ENCODE measurements at regions not wholly inside any gene's neighbourhood (a gene's known extent, or its start where the extent isn't known, plus 50 kb on each side); places are given as distances from the start of the nearest gene placed in this dataset.
"Not testable (repeated sequence)": the region's sequence is repeated elsewhere in the genome, so short reads cannot be mapped to it uniquely, and the experiment has no call there.

DNA sequence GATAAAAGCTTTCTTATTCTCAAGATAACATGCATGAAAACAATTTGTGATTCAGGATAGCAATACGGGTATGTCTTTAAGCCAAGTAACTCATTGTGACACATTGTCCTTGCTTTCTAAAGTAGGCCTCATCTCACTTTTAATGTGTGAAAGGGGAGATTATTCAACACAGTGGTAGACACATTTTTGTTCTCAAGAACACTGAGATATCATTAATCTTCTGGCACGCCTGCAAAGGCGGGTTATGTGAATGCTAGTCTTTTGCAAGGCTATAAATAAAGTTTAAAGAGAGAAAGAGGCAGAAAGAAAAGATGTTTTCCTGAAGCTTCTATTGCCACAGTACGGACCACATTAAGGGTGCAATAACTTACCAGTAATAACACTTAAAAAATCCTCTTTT is 181.8 kb upstream of the MEF2C start:
- no peak for DNase-seq

DNA sequence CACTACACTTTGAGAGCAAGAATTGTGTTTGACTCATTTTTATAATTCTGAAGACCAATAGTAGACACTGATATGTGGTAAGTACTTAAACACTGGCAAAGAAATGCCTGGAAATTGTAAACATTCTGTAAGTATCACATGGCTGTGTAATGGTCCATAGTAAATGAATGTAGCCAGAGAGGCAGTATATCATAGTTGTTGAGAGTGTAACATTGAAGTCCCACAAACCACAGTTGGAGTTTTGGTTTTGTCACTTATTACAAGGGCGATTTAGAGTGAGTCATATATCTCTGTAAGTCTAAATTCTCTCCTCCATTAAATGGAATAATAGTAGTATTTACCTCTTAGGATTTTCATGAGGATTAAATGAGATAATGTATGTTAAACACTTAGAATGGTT is 181.1 kb upstream of the MEF2C start:
- DNase-seq: no peak

DNA sequence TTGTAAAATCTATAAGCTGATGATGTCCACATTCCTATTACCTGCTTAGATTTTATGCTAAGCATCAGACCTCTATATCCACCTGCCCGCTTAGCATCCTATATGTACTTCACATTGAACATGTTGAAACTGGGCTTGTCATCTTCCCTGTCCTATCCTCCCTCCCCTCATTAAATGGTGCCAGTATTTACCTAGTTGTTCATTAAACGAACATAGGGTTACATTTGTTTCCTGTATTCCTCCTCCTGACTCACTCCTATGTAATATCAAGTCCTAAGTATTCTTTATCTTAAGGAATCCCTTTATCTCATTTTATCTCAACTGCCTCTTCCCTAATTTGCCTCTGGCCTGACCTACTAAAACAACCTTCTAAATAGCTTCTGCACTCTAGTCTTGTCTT is 177.8 kb upstream of the MEF2C start:
- DNase-seq: no peak

DNA sequence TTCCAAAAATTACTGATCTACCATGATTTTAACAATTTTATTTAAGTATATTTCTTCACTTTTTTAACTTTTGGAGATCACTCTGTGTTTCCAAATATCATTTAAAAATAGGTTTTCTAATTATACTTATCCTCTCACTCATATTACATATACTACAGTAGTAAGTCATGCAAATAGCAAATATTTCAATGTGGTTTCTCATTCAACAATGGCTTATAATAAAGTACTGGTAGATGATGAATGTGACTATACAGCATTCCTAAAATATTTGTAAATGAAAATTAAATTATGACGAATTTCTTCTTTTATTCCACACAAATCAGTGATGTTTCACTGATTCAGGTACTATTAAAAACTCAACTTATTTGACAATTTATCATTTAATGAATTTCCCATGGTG is 176.3 kb upstream of the MEF2C start:
- no peak for DNase-seq

DNA sequence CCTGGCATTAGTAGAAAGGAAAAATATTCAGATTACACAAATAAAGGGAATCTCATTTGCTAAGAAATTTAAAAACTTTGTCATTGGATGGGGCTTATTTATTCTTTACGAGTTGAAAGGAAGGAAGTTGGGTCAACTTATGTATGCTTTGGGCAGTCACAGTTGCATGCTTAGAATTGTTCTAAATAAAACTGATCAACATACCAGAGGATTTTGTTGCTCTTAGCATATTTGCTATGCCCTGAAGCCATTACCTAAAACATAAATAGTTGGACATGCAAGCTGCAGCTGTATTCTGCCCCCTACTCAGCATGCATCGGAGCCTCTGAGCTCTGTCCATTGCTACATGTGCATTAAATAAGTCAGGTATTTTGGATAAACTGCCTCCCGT is 172.7 kb upstream of the MEF2C start:
- DNase-seq: no peak

DNA sequence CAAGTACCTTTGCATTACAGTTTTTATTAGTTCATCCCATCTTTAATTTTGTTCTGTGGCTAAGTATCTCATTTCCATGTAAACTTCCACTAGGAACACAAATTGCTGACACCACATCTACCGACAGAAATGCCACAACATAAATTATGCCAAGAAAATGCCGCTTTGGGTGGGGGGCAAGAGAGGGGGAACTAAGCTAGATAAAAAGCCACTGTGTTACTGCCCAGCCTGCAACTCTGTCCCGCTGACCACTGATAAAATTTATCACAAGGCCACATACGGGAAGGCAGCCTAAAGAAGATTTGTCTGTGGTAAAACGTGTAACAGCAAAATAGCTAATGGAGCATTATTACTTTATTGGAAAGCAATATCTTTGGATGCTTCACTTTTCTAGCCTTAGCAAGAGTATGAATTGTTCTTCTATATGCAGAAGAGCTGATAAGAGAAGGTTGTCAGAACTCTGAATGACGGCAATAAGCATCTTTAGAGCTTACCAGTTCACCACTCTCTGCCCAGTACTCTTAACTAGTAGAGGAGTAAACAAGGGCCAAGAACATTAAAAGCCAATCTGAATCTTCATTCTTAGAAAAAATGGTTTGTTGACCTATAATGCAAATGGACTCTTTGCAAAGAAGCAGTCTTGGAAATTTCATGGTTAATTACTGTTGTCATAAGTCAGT is 172.2 kb upstream of the MEF2C start:
- no peak for DNase-seq

DNA sequence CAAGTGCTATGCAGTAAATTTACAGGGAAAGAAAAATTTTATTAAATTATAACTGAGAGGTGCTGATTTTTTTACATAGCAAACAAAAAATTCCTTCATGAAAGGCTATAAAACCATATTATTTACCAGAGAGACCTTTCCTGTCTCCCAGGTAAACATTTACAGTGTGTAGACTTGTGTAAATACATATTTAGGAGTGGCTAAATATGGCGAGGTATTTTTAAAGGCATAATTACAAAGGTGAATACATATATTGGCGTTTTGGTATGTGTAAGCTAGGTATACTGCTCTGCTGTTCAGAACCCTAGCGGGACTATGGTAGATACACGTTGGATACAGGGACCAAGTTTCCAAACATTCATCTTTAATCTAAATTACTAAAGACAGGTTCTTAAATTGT is 170.6 kb upstream of the MEF2C start:
- DNase-seq: no peak

DNA sequence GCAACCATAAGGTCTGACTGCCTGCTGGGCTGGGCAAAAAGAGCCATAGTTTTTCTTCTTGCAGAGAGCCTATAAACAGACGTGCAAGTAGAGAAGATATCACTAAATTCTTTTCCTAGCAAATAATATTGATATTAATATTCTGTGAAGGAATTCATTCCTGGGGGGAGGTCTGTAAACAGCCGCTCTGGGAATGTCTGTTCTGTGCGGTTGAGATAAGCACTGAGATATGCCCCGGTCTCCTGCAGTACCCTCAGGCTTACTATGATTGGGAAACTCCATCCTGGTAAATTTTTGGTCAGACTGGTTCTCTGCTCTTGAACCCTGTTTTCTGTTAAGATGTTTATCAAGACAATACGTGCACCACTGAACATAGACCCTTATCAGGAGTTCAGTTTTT is 167.1 kb upstream of the MEF2C start:
- not testable (repeated sequence) for DNase-seq

DNA sequence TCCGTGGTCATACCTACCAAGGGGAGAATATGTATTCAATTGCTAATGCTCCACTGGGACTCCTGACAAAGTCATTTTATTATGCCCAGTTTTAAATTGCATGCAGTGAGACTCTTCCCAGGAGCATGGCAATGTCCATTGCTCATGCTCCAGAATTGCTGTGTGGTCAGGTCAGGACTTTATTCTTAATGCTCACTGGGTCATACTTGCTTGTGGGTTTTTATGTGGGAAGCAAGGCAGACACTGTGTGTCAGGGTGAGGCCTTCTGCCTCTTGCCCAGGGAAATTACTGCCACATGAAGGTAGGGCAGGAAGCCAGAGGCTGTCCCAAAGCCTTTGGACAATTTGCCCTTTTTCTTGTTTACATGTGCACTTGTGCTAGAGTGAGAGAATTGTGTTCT is 164.6 kb upstream of the MEF2C start:
- peak in 2 of 14 donors; percentile 4 to 8 for DNase-seq

DNA sequence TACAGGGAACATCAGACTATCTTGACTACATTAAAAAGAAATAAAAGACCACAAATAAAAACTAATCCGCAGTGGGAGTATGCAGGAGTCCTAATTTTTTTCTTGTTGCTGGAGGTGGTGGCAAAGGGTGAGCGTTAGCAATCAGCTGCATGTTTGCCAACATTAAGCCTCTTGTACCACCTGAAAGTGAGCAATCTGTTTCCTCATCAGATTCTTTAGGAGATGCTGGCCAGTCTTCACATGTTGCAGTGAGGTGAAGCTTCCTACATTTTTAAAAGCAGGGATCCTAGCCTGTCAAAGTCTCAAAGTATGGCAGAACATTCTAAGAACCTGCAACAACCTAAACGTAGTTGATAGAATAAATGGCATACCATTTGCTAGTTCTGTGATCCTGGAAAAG is 162.2 kb upstream of the MEF2C start:
- DNase-seq: no peak

DNA sequence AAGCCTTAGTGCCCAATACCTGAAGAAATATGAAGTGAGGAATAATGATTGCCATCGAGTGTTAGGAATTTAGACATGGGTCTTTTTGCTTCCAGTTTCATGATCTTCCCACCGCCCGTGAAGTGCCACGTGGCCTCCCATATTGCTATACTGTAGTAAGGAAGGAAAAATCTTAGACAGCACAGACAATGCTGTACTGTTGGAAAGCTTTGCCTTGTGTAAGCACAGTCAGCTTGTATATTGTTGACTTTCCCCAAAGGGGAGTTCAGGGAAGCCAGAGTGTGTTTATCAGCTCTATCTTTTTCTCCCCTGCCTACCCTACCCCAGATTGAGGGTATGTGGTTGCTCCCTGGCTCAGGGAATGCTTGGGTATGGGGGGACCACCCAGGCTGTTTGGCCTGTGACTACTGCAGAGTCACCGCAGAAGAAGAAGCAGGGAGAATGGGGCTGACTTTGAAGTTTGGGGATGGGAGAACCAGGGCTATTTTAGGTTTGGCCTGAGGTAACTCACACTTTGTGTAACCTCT is 161.8 kb upstream of the MEF2C start:
- no peak for DNase-seq

DNA sequence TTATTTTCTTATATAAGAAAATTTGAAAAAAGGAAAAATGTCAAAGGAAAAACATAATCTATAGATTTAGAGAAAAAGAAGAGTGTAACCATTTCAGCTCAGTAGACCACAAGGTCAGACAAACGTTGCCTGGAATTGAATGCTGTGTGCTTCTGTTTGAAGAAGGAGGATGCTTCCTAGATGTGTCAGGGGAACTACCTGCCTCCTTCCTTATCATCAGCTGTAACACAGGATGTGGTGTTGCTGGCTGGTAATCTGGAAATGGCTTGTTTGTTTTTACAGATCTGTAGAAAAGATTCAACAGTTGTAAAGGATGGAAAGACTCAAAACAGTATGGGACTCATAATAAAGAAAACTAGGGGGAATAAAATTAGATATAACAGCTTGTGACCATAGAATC is 160.7 kb upstream of the MEF2C start:
- DNase-seq: no peak

DNA sequence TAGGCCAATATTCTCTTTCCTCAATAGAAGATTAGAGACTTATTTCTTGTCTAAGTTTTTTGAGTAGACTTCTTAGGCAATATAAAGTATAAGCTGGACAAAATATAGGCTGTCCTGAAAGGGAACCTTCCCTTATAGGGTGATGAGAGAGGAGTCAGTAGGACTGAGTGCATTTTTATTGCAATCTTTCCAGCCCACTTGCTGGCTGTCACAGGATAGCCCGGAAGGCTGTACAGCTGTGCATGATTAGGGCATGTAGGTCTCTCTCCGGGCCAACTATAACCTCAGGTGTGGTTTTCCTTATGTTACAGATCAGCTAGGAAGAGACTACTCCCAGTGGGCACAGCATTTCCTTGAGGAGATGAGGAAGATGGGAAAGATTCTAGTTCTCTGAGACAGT is 159.8 kb upstream of the MEF2C start:
- no peak for DNase-seq

DNA sequence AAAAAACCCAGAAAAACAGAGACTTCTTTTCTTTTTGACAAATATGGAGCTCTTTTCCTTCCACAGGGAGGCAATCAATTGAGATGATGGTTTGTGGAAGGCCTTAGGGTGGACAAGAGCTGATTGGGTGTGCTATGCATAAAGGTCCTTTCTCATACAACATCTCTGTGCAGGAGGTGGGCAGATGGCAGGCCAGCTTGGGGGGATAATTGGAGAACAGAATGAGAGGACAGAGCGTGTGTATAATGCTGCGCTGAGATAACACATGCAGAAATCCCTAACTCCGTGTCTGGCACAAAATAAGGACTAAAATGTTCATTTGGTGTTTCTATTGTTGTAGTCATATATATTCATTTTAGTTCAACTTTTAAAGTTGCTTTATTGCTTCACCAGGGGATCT is 159.0 kb upstream of the MEF2C start:
- DNase-seq: no peak

DNA sequence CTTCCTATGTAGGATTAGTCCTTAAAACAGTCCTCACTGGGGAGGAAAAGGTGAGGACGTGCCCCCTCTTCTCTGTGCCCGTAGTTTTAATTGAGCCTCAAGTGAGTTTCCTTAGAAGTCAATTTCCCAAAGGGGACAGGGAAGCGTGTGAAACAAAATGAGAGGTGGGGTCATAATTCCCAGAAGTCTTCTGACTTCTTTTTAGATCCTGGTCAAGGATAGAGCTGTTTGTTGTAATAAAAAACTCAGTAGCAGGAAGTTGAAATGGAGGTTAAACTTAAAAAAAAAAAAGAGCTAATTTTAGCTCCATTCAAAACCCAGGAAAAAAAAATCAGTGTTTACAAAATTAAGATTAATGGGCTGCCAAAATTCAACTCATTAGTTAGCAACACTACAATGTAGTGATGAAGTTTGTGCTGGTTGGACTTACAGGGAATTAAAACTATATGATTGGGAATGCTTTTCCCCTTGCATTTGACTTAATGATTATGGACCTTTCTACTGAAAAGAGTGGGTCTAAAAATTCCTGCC is 158.3 kb upstream of the MEF2C start:
- DNase-seq: no peak

DNA sequence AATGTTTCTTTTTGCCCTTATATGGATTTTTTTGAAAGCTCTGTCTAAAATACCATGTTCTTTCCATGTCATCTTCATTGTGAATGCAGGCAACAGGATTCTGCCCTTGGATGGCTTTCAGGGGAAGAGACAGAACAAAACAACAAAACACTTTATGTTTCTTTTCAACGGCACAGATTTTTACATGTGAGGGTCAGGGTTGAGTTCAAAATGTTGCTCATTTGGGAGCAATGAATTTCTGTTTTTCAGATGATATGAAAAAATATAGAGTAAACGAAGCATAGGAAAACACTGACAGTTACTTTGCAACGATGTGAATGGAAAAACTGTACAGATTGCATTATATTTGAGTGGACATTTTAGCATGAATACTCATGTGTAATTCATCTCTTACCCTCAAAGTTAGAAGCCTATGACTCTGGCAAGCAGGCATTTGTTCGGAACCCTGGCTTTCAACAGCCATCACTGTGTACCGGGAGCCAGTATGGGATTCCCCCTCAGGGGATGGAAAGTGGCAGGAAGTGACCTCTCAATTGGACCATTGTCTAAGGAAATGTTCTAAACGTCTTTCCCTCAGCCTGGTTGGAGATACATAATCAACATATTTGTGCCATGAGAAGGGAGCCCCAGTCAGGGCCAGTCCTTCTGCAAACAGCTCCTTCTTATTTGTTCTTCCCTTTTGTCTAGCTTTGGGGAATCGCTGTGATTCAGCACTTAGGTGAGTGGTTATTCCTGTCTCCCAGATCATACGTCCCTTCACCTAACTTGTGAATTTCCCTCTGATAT is 153.9 kb upstream of the MEF2C start:
- DNase-seq: no peak

DNA sequence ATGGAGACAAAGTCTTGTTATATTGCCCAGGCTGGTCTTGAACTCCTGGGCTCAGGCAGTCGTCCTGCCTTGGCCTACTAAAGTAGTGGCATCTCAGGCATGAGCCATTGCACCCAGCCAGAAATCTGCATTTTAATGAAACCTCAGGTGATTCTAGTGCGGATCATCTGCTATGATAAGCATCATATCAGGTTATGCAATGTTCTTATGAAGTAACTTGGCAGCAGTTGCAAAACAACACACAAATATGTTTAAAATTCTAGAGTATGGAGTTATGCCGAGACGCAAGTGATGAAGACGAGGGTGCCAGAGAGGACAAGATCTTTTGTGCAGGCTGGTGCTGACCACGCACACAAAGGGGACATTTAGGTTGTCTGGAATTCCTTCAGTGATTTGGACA is 153.2 kb upstream of the MEF2C start:
- no peak for DNase-seq

DNA sequence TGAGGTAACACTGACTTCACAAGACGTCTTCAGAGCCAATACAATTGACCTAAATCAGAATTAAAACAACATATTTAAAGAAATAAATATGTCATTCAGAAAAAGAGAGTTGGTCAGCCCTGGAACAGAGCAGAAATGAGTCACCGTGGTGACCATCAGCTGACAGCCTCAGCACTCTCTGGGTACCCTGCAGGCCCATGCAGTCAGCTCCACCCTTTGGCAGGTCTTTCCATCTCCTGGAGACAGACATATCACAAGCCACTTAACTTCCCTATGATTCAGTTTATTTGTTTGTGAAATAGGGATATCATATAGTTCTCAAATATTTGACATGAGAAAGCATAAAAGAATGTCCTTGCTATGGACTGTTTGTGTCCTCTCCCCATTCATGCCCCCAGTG is 151.6 kb upstream of the MEF2C start:
- DNase-seq: no peak

DNA sequence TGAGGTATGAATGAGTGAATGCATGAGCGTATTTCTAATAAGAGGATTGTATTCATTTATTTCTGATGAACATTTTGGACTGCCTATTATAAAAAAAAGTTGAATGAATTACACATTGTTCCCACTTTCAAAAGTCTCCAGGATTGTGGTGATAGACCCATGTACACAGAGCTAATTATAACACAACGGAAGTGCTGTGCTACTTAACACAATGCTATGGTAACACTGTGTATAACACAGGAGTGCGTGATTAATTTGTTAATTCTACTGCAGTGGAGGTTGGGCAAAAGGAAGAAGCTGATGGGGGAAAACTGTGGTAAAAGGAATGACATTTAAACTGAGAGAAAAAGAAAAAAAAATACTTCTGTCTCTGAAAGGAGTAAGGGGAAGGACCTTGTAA is 147.8 kb upstream of the MEF2C start:
- DNase-seq: no peak

DNA sequence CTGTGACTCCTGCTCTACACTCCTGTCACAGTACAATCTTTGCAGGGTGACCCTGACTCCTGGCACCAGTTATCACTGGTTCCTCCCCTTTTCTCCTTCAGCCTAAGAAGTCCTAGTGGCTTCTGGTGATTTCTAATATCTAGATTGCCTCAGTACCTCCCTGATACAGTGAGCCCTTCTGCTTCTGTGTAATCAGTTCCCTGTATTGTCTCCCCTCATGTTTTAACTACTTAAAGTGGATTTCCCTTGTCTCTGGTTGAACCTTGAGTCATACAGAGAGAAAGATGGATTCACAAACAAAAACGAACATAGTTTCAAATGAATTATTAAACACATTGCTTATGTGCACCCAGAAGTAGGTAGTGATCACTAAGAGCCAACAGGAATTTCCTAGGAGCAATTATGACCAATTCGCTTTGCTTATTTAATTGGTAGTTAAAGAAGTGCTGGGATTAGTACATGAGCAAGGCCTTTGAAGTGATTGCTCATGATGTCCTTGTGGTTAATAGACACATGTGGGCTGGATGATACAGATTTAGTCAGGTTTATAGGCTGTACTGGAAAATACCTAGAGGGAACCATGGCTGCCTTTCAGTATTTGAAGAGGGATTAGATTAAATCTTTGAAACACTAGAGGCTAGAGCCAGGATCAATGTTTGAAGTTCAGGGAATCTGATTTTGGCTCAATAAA is 145.8 kb upstream of the MEF2C start:
- no peak for DNase-seq

DNA sequence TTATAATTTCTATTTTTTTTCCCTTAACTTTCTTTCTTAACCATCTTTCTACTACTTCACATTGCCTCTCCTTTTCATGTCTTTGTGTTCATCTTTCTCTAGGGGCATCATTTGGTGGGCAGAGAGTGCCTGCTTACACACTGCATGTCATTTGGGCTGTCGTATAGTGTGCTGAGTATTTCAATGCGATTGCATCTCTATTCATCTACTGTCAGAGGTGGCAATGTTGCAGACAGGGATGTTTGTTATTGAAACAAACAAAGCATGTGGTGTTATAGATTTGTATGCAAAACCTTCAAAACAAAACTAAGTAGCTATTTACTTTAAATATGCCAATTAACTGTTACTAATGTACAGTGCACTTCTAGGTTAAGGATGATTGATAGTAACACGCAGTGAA is 141.1 kb upstream of the MEF2C start:
- no peak for DNase-seq

DNA sequence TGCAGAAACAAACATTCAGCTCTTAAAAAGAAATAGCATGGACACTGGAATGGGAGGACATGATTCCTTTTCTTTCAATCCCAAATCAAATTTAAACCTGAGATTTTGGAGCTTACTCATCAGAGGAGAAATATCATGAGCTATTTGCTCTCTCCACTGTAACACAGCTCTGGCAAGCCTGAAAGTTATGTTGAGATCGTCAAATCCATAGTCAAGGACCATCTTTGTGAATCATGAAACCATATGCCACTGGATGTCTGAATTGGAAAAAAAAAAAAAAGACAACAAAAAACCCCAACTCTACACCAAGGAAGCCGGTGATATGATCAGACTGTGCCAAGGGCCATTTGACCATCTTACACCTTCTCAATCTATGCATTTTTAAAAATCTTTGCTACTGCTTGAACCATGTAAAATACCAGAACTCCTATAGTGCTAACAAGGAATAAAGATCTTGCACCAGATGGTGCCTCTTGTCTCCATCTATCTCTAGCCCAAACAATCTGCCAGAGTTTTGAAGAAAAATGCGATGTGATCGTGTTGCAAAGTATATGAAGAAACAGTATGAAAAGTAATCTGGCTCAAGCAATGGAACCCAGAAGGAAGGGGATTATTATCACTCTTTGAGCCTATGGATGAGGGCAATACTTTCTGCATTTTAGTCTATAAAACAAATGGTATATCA is 138.1 kb upstream of the MEF2C start:
- no peak for DNase-seq
